HG03457 (cell line): ENCODE measurements at regions not wholly inside any gene's neighbourhood (a gene's known extent, or its start where the extent isn't known, plus 50 kb on each side); places are given as distances from the start of the nearest gene placed in this dataset.

Experiments used
- ATAC-seq: cut with Tn5 transposase; IDR thresholded peaks from one replicate; pipeline ENCODE4 v1.9.1; 2021; ENCODE audit warnings: moderate number of reproducible peaks; ENCODE audit not compliant: unreplicated experiment

DNA sequence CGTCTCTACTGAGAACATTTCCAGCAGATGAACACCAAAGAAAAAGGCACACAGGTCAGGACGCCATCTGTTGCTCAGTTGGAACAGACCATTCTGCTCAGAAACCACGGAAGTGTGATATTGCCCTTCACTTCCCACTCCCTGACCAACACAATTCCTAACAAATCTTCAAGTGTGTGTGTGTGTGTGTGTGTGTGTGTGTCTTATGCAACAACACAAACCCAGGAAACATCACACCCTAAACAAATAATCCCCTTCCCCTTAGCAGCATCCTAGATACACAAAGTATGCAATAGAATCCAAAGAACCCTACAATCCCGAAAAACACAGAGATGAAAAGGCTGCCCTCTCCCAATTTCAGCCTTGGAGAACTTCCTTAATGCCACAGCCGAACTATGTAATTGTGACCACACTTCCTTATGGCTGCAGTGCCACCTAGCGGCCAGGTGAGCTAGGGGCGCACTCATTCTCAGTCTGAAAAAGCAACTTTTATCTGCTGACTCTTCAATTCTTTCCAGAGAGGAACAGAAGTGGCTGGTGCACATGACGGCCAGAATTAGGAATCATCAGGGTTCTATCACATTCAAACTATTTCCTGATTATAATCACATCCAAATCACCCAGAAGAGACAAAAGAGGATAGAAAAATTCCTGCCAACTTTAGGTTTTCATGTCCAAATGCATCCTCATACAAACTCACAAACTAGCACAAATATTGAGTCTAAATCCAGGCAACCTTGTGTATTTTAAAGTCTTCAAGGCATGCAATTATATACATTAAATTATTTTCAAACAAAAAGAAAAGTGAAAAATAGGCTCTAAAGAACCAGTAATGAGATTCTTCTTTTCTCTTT is 164.9 kb downstream of the DHX15 start:
- ATAC-seq: no peak

GRCh38 chr4:24417206-24417605 is 167.1 kb downstream of the DHX15 start:
- no peak for ATAC-seq

- ATAC-seq: no peak
Observed at GRCh38 chr4:24416293-24416692, 168.1 kb downstream of the DHX15 start.

DNA sequence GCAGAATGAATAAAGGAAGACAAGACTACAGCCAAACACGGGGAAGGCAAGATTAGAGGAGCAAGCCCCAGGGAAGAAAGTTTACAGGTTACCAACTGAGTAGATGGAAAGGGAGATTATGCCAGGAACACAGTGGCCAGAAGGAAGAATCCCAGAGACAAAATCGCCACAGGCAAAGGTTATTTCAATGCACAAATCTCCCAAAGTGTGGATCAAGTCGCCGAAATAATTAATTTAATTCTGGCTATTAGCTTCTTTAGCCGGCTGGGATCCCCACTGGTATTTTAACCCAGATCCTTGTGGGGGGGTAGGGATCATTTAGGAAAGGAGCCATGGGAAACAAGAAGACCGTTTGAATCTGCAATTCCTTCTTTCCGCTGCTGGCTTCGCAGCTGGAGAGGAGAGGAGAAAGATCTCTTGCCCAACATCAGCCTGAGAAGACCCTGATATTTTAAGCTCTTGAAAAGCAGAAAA is 171.0 kb downstream of the DHX15 start:
- ATAC-seq: no peak

- no peak for ATAC-seq
Observed at GRCh38 chr4:24411806-24412205, 172.5 kb downstream of the DHX15 start.

- ATAC-seq: no peak
Observed at GRCh38 chr4:24411299-24411698, 173.1 kb downstream of the DHX15 start.

DNA sequence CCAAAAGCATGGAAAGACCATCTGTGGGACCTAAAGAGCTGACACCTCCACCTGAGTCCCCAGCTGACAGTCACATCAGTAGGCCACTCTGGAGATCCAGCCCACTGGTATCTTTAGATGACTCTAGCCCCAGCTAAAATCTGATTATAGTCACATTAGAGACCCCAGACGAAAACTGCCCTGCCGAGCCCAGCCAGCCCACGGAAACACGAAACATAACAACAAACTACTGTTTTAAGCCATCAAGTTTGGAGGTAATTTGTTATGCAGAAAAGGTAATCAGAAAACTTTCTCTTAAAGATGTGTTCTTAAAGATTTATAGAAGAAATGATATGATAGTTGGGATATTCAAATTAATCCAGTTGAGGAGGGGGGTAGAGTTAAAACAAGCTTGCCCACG is 175.7 kb downstream of the DHX15 start:
- no peak for ATAC-seq

- no peak for ATAC-seq
Observed at GRCh38 chr4:24405926-24406325, 178.4 kb downstream of the DHX15 start.

DNA sequence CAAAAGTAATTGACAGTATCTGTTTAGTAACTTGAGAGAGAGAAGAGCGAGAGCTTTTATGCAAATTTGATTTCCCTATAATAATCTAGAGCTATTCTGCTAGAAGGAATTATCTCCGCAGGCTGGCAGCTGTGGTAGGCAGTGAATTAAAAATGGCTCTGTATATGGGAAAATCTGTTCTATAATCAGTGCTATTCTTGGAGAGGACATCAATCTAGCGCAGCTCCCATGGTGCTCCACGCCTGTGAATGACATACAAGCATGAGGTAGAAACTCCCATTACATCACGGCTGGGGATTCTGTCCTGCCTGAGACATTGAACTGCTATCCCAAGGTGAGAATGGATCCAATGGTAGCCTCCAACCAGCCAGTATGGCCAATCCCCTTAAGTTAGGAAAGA is 179.0 kb downstream of the DHX15 start:
- no peak for ATAC-seq

DNA sequence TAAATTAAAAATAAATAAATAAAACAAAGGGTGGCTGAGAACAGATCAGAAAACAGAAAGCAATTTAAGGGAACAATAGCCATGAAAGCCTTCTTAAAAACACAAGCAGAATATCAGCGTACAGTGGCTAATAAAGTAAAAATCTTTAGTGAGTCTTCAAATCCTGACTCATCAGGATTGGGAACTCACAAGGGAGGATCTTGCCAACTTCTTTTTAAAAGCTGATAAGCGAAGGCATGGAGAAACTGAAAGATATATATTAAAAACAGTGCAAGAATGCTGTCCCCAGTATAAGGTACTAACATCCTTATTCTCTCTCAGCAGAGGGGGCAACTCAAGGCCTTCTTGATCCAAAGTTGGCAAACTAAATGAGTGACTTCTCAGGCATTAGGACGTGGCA is 180.1 kb downstream of the DHX15 start:
- ATAC-seq: no peak

DNA sequence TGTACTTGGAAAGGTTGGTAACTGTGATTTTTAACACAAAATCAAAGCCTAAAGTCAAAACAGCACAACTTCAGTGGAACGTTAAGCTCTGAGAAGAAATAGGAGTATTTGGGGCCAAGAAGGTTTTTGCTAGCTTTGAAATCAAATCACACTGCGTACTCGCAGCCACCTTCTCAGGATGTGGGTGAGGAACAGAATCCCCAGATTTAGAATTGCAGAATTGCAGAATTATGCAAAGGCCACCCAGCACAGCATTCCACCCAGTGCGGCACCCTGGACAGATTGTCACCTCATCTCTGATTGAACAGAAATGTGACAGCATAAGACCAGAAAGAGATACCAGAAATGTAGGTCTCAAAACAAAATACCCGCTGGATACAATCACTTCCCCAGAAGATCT is 181.1 kb downstream of the DHX15 start:
- ATAC-seq: no peak

DNA sequence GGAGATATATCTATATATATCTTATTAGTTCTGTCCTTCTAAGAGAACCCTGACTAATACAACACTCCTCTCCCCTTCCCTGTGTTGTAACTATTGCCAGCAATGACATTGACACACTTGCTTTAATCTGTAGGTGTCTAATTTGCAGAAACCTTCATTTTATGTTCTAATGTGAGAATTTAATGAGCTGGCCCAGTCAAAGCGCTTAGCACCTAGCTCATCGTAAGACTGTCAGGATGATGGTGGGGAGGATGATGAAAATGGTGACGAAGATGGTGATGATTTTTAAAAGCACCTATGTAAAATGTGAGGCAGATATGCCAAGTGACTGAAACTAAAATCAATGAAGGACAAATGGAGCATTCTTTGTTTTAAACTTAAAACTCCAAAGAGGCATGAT is 183.8 kb downstream of the DHX15 start:
- no peak for ATAC-seq

- no peak for ATAC-seq
Observed at GRCh38 chr4:24396988-24397387, 187.4 kb downstream of the DHX15 start.

DNA sequence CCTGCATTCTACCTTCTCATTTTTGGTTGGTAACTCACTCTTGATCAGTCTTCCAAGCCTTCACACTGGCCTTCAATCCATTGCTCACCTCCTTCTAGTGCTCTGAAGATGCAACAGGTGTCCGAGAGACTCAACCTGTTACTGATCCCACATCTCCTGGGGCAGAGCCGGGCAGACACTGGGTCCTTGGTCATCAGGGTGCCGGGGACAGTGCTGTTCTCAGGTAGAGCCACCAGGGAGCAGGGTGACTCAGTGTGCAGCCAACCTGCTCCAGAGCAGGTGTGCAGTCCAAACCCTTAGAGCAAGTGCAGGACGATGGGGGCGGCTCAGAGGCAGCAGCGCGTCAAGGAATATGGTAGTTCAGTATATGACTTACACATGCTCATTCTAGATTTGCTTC is 188.4 kb downstream of the DHX15 start:
- ATAC-seq: no peak

DNA sequence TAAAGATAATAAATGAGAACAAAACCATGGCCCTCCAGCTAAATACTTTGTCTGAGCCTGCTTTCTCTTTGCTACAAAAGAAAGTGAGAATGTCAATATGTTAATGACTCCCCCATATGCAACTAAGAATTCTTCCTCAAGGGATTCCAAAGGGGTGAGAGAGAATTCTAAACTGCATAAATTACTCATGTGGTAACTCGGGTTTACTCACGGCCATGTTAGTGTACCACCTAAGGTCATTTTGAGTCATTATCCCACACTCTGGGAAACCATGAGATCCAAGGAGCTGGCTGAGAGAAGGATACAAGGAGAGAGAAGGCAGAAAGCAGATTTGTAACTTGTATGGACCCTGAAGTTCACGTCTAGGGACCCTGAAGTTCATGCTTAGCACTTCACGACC is 190.3 kb downstream of the DHX15 start:
- no peak for ATAC-seq

GRCh38 chr4:24392613-24393012 is 191.7 kb downstream of the DHX15 start:
- no peak for ATAC-seq

- peak; percentile 99 for ATAC-seq
Observed at GRCh38 chr4:24382381-24382780, 202.0 kb downstream of the DHX15 start.

GRCh38 chr4:24380957-24381665 is 203.2 kb downstream of the DHX15 start:
- no peak for ATAC-seq

DNA sequence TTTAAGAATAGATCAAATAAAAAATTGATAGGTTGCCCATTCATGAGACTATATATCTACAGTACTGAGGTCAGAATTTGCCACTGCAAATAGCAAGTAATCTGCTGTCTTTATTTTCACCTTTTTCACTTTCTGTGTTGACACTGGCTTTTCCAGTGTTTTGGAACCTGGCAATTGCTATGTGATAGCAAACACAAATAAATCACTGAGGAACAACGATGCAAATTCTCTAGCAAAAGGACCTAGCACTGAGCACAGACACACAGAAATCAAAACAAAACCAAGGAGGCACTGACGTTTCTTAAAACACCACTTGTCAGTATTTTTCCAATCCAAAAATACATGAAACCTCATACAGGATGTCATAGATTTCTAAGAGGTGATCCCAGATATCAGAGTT is 210.7 kb downstream of the DHX15 start:
- ATAC-seq: no peak

GRCh38 chr4:24372881-24373280 is 211.5 kb downstream of the DHX15 start:
- no peak for ATAC-seq

- no peak for ATAC-seq
Observed at GRCh38 chr4:24372341-24372740, 212.0 kb downstream of the DHX15 start.

GRCh38 chr4:24370421-24370820 is 213.9 kb downstream of the DHX15 start:
- no peak for ATAC-seq
